Endothelial cell (in vitro differentiated cells): ENCODE measurements at regions not wholly inside any gene's neighbourhood (a gene's known extent, or its start where the extent isn't known, plus 50 kb on each side); places are given as distances from the start of the nearest gene placed in this dataset.
"Not testable (repeated sequence)": the region's sequence is repeated elsewhere in the genome, so short reads cannot be mapped to it uniquely, and the experiment has no call there.

Source experiments
- DNase-seq: peaks from one replicate; pipeline ENCODE4 v3.0.0; 2021; ENCODE audit warnings: low spot score
- H3K27ac Mint-ChIP-seq: one replicate; pipeline ENCODE4 v1.8.0; 2021; ENCODE audit warnings: mixed read lengths, inconsistent platforms; ENCODE audit not compliant: unreplicated experiment
- H3K27me3 Mint-ChIP-seq: one replicate; pipeline ENCODE4 v1.8.0; 2021; ENCODE audit warnings: mild to moderate bottlenecking, moderate library complexity, mixed read lengths, inconsistent platforms; ENCODE audit not compliant: unreplicated experiment
- H3K36me3 Mint-ChIP-seq: one replicate; pipeline ENCODE4 v1.8.0; 2021; ENCODE audit warnings: mild to moderate bottlenecking, low read depth, mixed read lengths, inconsistent platforms; ENCODE audit not compliant: unreplicated experiment
- H3K4me1 Mint-ChIP-seq: one replicate; pipeline ENCODE4 v1.8.0; 2021; ENCODE audit warnings: mild to moderate bottlenecking, mixed read lengths, inconsistent platforms; ENCODE audit not compliant: unreplicated experiment
- H3K4me3 Mint-ChIP-seq: one replicate; pipeline ENCODE4 v1.8.0; 2021; ENCODE audit warnings: mild to moderate bottlenecking, mixed read lengths, inconsistent platforms; ENCODE audit not compliant: unreplicated experiment
- H3K9me3 Mint-ChIP-seq: one replicate; pipeline ENCODE4 v1.8.0; 2021; ENCODE audit warnings: mixed read lengths, inconsistent platforms; ENCODE audit not compliant: unreplicated experiment
- TF ChIP-seq, protein P1 (sequence below): fragments of 200-600 bp; sonication (generic); IDR thresholded peaks from one replicate; pipeline ENCODE4 v1.5.0; 2021; ENCODE audit warnings: antibody characterized with exemption; ENCODE audit not compliant: unreplicated experiment

DNA sequence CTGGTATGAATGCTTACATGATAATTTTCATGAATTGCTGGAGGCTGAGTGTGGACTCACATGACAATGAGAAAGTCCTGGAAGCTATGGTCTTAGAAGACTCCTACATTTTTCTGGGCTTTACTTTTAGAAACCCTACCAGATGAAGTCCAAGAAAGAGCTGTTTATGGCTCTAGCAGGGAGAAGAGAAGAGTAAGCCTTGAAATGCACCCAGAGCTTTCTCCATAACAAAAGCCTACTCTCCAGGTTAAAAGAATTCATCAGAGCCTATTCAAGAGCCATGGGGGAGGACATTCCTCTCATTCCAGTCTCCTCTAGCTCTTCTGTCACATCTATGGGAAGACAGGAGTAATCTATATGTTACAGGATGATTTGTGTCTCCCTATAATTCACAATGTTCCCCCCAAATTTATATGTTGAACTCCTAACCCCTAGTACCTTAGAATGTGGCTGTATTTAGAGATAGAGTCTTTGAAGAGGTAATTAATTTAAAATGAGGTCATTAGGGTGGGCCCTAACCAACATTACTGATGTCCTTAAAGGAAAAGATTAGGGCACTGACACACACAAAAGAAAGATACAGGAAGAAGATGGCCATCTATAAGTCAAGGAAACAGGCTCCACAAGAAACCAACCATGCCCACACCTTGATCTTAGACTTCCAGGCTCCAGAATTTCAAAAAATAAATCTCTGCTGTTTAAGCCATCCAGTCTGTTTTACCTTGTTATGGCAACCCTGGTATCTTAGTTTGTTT is 193.8 kb upstream of the PTER start:
- Mint-ChIP-seq H3K4me3 (no peak overlapping the region), H3K4me1 (no peaks in the 10 kb centered on the region), H3K36me3 (no peaks in the 10 kb centered on the region), H3K27ac (no peak overlapping the region), H3K27me3 (no peaks in the 10 kb centered on the region), H3K9me3 (no peaks in the 10 kb centered on the region)
- DNase-seq: no peak
- TF ChIP-seq, protein P1, sequence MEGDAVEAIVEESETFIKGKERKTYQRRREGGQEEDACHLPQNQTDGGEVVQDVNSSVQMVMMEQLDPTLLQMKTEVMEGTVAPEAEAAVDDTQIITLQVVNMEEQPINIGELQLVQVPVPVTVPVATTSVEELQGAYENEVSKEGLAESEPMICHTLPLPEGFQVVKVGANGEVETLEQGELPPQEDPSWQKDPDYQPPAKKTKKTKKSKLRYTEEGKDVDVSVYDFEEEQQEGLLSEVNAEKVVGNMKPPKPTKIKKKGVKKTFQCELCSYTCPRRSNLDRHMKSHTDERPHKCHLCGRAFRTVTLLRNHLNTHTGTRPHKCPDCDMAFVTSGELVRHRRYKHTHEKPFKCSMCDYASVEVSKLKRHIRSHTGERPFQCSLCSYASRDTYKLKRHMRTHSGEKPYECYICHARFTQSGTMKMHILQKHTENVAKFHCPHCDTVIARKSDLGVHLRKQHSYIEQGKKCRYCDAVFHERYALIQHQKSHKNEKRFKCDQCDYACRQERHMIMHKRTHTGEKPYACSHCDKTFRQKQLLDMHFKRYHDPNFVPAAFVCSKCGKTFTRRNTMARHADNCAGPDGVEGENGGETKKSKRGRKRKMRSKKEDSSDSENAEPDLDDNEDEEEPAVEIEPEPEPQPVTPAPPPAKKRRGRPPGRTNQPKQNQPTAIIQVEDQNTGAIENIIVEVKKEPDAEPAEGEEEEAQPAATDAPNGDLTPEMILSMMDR: no peak

DNA sequence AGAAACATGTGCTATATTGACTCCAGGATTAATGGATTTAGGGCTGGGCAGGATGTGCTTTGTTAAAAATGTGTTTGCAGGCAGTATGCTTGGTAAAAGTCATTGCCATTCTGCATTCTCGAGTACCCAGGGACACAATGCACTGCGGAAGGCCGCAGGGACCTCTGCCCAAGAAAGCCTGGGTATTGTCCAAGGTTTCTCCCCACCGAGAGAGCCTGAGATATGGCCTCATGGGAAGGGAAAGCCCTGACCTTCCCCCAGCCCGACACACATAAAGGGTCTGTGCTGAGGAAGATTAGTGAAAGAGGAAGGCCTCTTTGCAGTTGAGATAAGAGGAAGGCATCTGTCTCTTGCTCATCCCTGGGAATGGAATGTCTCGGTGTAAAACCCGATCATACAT is 186.7 kb upstream of the PTER start:
- not testable (repeated sequence) for H3K9me3 Mint-ChIP-seq

DNA sequence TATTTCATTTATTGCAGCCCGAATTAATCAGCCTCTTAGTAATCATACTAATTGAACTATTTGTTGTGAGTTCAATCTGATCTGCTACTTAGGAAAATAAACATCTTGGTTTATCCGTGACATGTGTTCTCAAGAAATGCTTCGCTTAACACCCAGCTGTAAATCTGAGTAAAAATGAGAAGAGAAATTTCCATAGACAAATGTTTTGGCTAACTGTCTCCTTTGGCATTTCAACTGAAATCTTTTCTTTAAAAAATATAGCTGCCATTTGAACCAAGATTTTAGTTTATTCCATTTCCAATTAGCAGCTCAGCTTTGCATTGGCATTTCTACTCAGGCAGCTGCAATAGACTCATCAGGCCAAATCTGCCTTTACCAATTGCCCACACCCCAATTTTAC is 180.5 kb upstream of the PTER start:
- H3K4me3 Mint-ChIP-seq: no peak overlapping the region
- H3K27ac Mint-ChIP-seq: no peak overlapping the region
- H3K27me3 Mint-ChIP-seq: no peaks in the 10 kb centered on the region
- H3K4me1 Mint-ChIP-seq: no peaks in the 10 kb centered on the region
- H3K36me3 Mint-ChIP-seq: peaks cover 7% of the 10 kb centered on the region
- DNase-seq: no peak
- H3K9me3 Mint-ChIP-seq: peaks cover 4% of the 10 kb centered on the region
- TF ChIP-seq, protein P1: no peak

More for the DNA sequence above, 186.7 kb upstream of the PTER start:
- not testable (repeated sequence) for H3K27me3 Mint-ChIP-seq, H3K4me3 Mint-ChIP-seq, DNase-seq, H3K4me1 Mint-ChIP-seq, H3K27ac Mint-ChIP-seq, H3K36me3 Mint-ChIP-seq

DNA sequence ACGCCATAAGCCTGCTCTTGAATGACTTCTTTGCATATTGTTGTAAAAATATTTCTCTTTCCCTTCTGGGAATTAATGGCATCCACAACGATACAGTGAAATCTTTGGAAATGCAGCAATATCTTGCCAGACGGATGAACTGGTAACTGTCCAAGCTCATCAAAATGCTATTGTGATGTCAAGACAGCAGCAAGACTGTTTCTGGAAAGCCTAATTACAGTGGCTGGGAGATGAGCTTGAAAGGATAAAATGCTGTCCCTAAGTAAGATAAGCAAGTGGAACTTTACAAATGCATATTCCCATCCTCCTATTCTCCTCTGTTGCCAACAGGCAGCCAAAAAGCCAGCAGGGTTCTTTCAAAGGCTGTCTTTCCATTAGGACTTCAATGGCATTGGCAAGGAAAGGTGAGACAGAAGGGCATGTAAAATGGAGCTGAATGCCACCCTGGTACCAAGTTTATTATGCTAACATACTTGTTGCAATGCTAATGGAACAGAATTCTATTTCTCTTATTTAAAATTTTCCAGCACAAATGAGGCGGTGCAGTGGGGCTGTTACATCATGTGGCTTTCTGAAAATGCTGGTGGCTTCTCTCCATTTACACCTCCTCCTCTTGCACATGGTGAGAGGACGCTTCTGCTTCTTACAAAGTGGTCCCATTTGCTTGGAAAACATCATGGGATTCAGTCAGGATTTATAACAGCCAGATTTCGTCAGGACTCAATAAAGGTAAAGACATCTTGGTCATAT is 178.3 kb upstream of the PTER start:
- no peak overlapping the region for H3K4me3 Mint-ChIP-seq
- peaks cover 7% of the 10 kb centered on the region for H3K36me3 Mint-ChIP-seq
- TF ChIP-seq, protein P1: no peak
- H3K27me3 Mint-ChIP-seq: no peaks in the 10 kb centered on the region
- H3K27ac Mint-ChIP-seq: no peak overlapping the region
- H3K9me3 Mint-ChIP-seq: peaks cover 4% of the 10 kb centered on the region
- H3K4me1 Mint-ChIP-seq: no peaks in the 10 kb centered on the region
- no peak for DNase-seq

DNA sequence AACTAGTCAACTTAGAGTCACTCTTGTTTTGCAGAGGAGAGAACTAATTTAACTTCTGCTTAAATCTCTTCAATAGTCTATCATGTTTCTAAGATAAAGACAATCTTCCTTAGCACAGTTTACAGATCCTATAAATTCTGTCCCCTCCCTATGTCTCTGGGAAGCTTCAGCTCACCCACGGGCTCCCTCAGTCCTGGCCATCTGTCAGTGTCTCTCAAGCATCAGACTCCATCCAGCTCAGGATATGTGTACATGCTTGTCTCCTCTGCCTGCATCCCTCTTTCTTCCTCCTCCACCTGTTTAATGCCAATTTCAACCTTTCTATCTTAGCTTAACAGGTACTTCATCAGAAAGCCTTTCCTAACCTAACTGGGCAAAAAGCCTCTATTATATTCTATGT is 177.1 kb upstream of the PTER start:
- no peaks in the 10 kb centered on the region for H3K27me3 Mint-ChIP-seq
- peaks cover 7% of the 10 kb centered on the region for H3K36me3 Mint-ChIP-seq
- TF ChIP-seq, protein P1: no peak
- peaks cover 4% of the 10 kb centered on the region for H3K9me3 Mint-ChIP-seq
- no peak for DNase-seq
- H3K4me3 Mint-ChIP-seq: no peak overlapping the region
- no peak overlapping the region for H3K27ac Mint-ChIP-seq
- H3K4me1 Mint-ChIP-seq: no peaks in the 10 kb centered on the region
